ENCODE measurements at regions not wholly inside any gene's neighbourhood (a gene's known extent, or its start where the extent isn't known, plus 50 kb on each side); places are given as distances from the start of the nearest gene placed in this dataset.

- ChIA-PET CTCF (no interaction called here), POLR2A (ENCODE audit: low non-redundant PET) (no interaction called here)
- no peak for TF ChIP-seq CTCF (conservative IDR thresholded peaks at IDR 0.05; ENCODE audit: low read depth)
- H3K27ac ChIP-seq = no peak overlapping the region
- no peak for DNase-seq (ENCODE audit: low spot score)
Measured at GRCh38 chr9:75616841-75617566, 273.5 kb upstream of the PCSK5 start.

GRCh38 chr9:75623462-75623861 is 267.0 kb upstream of the PCSK5 start:
- CTCF ChIA-PET = no interaction called here
- no peak for TF ChIP-seq CTCF (conservative IDR thresholded peaks at IDR 0.05; ENCODE audit: low read depth)
- no peak for DNase-seq (ENCODE audit: low spot score)
- POLR2A ChIA-PET (ENCODE audit: low non-redundant PET) = no interaction called here
- no peak overlapping the region for H3K27ac ChIP-seq

GRCh38 chr9:75624998-75625397 is 265.5 kb upstream of the PCSK5 start:
- DNase-seq (ENCODE audit: low spot score) = no peak
- CTCF ChIA-PET = no interaction called here
- POLR2A ChIA-PET (ENCODE audit: low non-redundant PET) = no interaction called here
- no peak overlapping the region for H3K27ac ChIP-seq
- TF ChIP-seq CTCF (conservative IDR thresholded peaks at IDR 0.05; ENCODE audit: low read depth) = no peak

- CTCF ChIA-PET = interaction anchor here (0.6 kb wide), 1 partner anchor 79 kb away, joined by 3 read pairs; no protein-coding TSS in a partner anchor
- POLR2A ChIA-PET (ENCODE audit: low non-redundant PET) = no interaction called here
- no peak overlapping the region for H3K27ac ChIP-seq
- no peak for TF ChIP-seq CTCF (conservative IDR thresholded peaks at IDR 0.05; ENCODE audit: low read depth)
- no peak for DNase-seq (ENCODE audit: low spot score)
Measured at GRCh38 chr9:75626860-75627259, 263.6 kb upstream of the PCSK5 start.

- no peak overlapping the region for H3K27ac ChIP-seq
- CTCF ChIA-PET = no interaction called here
- TF ChIP-seq CTCF (conservative IDR thresholded peaks at IDR 0.05; ENCODE audit: low read depth) = no peak
- POLR2A ChIA-PET (ENCODE audit: low non-redundant PET) = no interaction called here
- DNase-seq (ENCODE audit: low spot score) = no peak
Measured at GRCh38 chr9:75628952-75629351, 261.5 kb upstream of the PCSK5 start.

- CTCF ChIA-PET = no interaction called here
- no peak overlapping the region for H3K27ac ChIP-seq
- POLR2A ChIA-PET (ENCODE audit: low non-redundant PET) = no interaction called here
- DNase-seq (ENCODE audit: low spot score) = no peak
- no peak for TF ChIP-seq CTCF (conservative IDR thresholded peaks at IDR 0.05; ENCODE audit: low read depth)
Measured at GRCh38 chr9:75633451-75634057, 256.9 kb upstream of the PCSK5 start.

Data from RWPE1 (cell line).